Right atrium auricular region (tissue), 2 donors: ENCODE measurements at regions not wholly inside any gene's neighbourhood (a gene's known extent, or its start where the extent isn't known, plus 50 kb on each side); places are given as distances from the start of the nearest gene placed in this dataset.

ENCODE experiments used
- DNase-seq: peaks from one replicate; pipeline ENCODE4 v3.0.0-alpha.2; 2019; ENCODE audit warnings: low spot score
- H3K27ac ChIP-seq, 2 donors: fragments of 200-600 bp; sonication (generic); 1 replicate in 1 of 2; 2 replicates in 1 of 2; pipeline ENCODE4 v1.5.1; 2016 to 2019
- H3K27me3 ChIP-seq, 2 donors: fragments of 200-600 bp; sonication (generic); one replicate each; pipeline versions ENCODE4 v1.5.1 to v1.6.0; 2017 to 2019
- H3K36me3 ChIP-seq: fragments of 200-600 bp; sonication (generic); one replicate; pipeline ENCODE4 v1.5.1; 2016
- H3K4me1 ChIP-seq, 2 donors: fragments of 200-600 bp; sonication (generic); one replicate each; pipeline versions ENCODE4 v1.5.1 to v1.6.0; 2017 to 2019
- H3K4me3 ChIP-seq, 2 donors: fragments of 200-600 bp; sonication (generic); 1 replicate in 1 of 2; 2 replicates in 1 of 2; pipeline ENCODE4 v1.5.1; 2017 to 2019; ENCODE audit warnings: mild to moderate bottlenecking in 1 of 2, moderate library complexity in 1 of 2
- H3K9me3 ChIP-seq, 2 donors: fragments of 200-600 bp; sonication (generic); one replicate each; pipeline ENCODE4 v1.5.1; 2019
- TF ChIP-seq, protein P1 (sequence below), 2 donors: fragments of 200-600 bp; sonication (generic); IDR thresholded peaks; one replicate each; pipeline ENCODE4 v1.5.1; 2019; ENCODE audit warnings: antibody characterized with exemption in 2 of 2

DNA sequence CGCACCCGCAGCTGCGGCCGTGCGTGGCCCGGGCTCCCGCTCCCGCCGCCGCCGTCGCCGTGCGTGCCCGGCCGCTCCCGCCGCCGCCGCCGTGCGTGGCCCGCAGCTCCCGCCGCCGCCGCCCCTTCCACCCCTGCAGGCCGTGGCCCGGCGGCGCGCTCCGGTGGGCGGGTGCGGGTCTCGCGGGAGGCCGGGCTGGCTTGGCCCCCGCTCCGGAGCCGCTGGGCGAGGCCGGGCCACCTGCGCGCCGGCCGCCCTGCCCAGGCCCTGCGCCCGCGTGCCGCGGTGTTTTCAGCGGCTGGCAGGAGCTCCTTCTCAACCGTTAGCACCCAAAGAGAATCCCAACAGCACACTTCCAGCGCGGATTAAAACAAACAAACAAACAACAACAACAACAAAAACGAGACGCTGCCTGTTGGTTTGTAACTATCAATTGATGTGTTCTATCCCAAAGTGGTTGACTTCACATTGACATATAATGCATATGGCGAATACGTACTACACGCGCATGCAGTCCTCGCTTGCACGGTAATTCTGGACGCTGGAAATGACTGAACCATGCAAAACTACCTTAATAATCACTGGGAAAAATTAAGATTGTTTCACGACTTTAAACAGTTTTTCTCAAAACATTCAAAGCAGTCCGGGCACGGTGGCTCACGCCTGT is 113.7 kb upstream of the GOLGA8J start:
- TF ChIP-seq, protein P1, sequence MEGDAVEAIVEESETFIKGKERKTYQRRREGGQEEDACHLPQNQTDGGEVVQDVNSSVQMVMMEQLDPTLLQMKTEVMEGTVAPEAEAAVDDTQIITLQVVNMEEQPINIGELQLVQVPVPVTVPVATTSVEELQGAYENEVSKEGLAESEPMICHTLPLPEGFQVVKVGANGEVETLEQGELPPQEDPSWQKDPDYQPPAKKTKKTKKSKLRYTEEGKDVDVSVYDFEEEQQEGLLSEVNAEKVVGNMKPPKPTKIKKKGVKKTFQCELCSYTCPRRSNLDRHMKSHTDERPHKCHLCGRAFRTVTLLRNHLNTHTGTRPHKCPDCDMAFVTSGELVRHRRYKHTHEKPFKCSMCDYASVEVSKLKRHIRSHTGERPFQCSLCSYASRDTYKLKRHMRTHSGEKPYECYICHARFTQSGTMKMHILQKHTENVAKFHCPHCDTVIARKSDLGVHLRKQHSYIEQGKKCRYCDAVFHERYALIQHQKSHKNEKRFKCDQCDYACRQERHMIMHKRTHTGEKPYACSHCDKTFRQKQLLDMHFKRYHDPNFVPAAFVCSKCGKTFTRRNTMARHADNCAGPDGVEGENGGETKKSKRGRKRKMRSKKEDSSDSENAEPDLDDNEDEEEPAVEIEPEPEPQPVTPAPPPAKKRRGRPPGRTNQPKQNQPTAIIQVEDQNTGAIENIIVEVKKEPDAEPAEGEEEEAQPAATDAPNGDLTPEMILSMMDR (IDR thresholded peaks at IDR 0.05) = no peak
- no peak for DNase-seq
- peaks cover 0 to 4% of the 10 kb centered on the region in 2 donors for H3K4me1 ChIP-seq
- no peaks in the 10 kb centered on the region for H3K27me3 ChIP-seq
- H3K9me3 ChIP-seq = peaks cover 0 to 7% of the 10 kb centered on the region in 2 donors
- no peak overlapping the region for H3K27ac ChIP-seq
- no peaks in the 10 kb centered on the region for H3K36me3 ChIP-seq
- peak overlapping the region; percentile 42 to 56 for H3K4me3 ChIP-seq

DNA sequence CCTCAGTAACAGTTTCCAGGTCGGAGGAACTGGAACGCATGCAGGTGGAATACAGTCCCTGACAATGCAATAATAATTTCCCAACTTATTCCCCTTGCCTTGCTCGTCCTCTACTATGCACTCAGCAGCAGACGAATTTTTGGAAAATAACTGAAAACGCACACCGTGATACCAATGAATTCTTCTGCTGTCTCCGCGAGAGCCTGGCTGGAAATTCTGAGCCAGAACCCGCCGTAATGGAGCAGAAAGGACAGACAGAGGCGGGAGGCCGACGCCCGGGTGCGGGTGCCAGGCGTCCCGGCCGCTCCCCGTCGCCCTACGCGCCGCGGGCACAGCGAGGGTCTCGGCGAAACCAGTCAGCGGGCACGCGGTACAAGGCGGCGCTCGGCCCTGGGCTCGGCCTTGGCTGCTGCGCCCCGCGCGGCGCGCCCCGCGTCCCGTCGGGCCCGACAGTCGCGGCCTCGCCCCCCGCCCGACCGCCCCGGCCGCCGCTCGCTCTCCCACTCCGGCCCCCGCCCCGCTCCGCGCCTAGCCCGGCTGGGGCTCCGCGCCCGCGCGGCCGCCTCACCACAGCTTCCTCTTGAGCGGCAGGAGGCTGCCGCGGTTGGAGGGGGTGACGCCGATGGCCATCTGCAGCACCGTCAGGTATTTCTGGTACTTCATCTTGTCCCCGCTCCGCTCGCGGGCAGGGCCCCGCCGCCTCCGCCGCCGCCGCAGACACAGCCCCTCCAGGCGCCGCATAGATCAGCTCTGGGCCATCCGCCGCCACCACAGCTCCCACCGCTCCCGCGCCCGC is 114.5 kb upstream of the GOLGA8J start:
- no peak for DNase-seq
- H3K4me3 ChIP-seq = peak overlapping the region; percentile 42 to 56
- H3K4me1 ChIP-seq = peaks cover 0 to 4% of the 10 kb centered on the region in 2 donors
- no peaks in the 10 kb centered on the region for H3K27me3 ChIP-seq
- TF ChIP-seq, protein P1 (IDR thresholded peaks at IDR 0.05) = no peak
- peaks cover 0 to 7% of the 10 kb centered on the region in 2 donors for H3K9me3 ChIP-seq
- H3K36me3 ChIP-seq = no peaks in the 10 kb centered on the region
- no peak overlapping the region for H3K27ac ChIP-seq

DNA sequence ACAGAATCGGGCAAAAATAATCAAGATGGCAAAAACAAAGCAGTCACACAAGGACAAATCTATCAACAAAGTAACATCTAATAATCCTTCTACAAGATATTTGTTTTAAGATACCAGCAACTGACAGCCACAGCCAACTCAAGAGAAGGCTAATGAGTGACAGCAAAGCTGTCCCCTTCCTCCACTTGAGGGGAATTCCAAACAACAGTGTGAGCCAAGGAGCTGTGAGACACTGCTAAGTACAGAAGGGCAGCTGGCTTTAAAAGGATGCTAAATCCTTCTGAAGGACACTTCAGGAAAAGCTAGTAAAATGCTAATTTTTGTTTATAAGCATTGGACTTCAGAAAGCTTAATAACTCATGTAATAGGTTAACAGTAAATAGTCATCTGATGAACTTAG is 120.3 kb upstream of the GOLGA8J start:
- Histone ChIP-seq H3K27me3 (no peaks in the 10 kb centered on the region), H3K4me3 (no peak overlapping the region), H3K4me1 (no peaks in the 10 kb centered on the region), H3K27ac (no peak overlapping the region), H3K36me3 (no peaks in the 10 kb centered on the region), H3K9me3 (no peaks in the 10 kb centered on the region)
- DNase-seq = no peak
- TF ChIP-seq, protein P1 (IDR thresholded peaks at IDR 0.05) = no peak

DNA sequence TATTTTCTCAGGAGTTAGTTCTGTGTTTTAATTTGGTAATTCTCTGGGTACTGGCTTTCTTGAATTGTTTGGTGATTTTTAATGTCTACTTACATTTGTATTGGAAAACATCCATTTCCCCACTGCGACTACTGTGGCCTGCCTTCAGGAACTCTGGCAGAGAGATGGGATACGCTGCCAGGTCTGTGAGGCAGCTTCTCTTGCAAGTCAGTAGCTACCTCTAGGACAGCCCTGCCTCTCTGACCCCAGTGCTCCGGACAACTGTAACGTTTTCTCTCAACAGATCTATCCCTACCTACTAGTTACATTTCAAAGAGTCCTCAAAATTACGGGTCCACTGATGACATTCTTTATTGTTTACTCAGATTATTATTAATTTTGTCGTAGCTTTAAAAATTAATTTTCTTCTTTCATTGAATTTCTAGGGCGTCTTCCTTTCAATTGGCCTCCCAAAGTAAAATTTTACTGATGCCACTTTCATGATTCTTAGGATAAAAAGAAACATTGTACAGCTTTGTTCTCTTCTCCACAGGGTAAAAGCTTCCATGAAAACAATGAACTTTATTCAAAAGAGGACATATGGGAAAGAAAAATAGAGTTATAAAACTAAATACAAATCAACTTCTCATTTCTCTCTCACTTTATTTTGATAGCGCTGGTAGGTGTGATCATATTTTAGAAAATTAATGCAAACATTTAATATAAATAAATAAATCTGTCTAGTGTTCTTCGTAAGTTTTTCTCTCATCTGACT is 123.2 kb upstream of the GOLGA8J start:
- DNase-seq = no peak
- no peaks in the 10 kb centered on the region for H3K9me3 ChIP-seq
- TF ChIP-seq, protein P1 (IDR thresholded peaks at IDR 0.05) = no peak
- H3K36me3 ChIP-seq = no peaks in the 10 kb centered on the region
- no peaks in the 10 kb centered on the region for H3K4me1 ChIP-seq
- no peaks in the 10 kb centered on the region for H3K27me3 ChIP-seq
- H3K4me3 ChIP-seq = no peak overlapping the region
- H3K27ac ChIP-seq = no peak overlapping the region

DNA sequence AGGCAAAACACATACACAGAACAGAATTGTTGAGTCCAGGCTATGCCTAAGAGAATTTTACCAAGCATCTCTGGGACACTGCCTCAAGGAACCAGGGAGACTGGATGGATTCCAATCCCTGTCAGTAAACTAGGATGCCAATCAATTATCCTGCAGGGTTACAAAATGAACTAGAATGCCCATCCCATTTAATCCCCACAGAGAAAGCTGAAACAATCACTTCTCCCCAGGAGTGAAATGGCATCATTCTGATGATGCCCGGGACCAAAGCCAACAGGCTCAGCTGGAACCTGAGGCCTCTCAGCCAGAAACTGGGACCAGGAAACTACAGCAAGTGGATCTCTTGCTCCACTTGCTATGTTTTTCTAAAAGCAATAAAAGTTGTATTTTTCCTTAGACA is 130.0 kb upstream of the TJP1 start:
- no peaks in the 10 kb centered on the region for H3K9me3 ChIP-seq
- no peak overlapping the region for H3K27ac ChIP-seq
- H3K27me3 ChIP-seq = no peaks in the 10 kb centered on the region
- no peaks in the 10 kb centered on the region for H3K4me1 ChIP-seq
- TF ChIP-seq, protein P1 (IDR thresholded peaks at IDR 0.05) = no peak
- no peaks in the 10 kb centered on the region for H3K36me3 ChIP-seq
- H3K4me3 ChIP-seq = no peak overlapping the region
- DNase-seq = no peak
